Adrenal gland (tissue), 5 donors: ENCODE measurements at regions not wholly inside any gene's neighbourhood (a gene's known extent, or its start where the extent isn't known, plus 50 kb on each side); places are given as distances from the start of the nearest gene placed in this dataset.
"Not testable (repeated sequence)": the region's sequence is repeated elsewhere in the genome, so short reads cannot be mapped to it uniquely, and the experiment has no call there.

Experiments used
- CTCF ChIP-seq, 6 experiments: fragments of 450-650 bp in 4 of 6; fragments of 200-600 bp in 2 of 6; sonication (generic) in 1 of 6; IDR thresholded peaks; 1 replicate in 5 of 6; 2 replicates in 1 of 6; pipeline versions ENCODE4 v1.5.1 to v1.8.0; 2016 to 2021; ENCODE audit warnings: antibody characterized with exemption in 6 of 6, mild to moderate bottlenecking in 2 of 6, moderate library complexity in 1 of 6
- POLR2A ChIP-seq, 2 donors: fragments of 450-650 bp; IDR thresholded peaks; one replicate each; pipeline ENCODE4 v1.6.1; 2017; ENCODE audit warnings: antibody characterized with exemption in 2 of 2, mild to moderate bottlenecking in 2 of 2, moderate library complexity in 1 of 2
- donor health status: DM: no; HTN: no; CAD: no.

DNA sequence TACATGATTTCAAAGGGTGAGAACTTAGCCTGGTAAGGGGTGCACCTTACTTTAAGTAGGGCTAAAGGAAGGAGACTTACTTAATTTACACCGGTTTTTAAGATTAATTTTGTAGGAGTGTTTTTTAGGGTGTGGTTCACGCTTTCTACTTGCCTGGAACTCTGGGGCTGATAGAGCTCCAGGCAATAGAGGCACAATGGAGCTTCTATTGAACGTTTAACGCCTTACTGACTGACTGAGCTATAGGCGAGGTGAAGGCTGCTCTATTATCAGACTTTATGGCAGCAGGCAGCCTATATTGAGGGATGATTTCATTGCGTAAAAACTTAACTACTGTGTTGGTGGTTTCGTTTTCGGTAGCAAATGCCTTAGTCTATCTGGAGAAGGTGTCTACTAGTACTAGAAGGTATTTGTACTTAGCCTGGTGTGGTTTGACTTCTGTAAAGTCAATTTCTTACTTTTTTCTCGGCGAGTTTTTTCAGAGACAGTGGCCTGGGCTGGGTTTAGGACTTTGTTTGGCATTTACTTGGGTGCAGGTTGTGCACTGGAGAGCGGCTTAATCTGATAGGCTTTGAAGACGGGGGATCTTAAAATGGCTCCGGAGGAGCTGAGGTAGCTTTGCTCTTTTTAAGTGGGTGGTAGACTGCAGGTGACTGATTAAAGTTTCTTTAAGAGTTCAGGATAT is 119.7 kb downstream of the UNC93B1 start:
- TF ChIP-seq POLR2A, CTCF (IDR thresholded peaks at IDR 0.05): not testable (repeated sequence)
